C4-2B (cell line): ENCODE measurements at regions not wholly inside any gene's neighbourhood (a gene's known extent, or its start where the extent isn't known, plus 50 kb on each side); places are given as distances from the start of the nearest gene placed in this dataset.

Source experiments
- H3K27ac ChIP-seq: fragments of 450-650 bp; 2 replicates; pipeline ENCODE4 v1.5.1; 2017
- CTCF ChIP-seq: fragments of 450-650 bp; conservative IDR thresholded peaks from 2 replicates; pipeline ENCODE4 v1.5.1; 2017; ENCODE audit warnings: mild to moderate bottlenecking
- ZFX ChIP-seq: fragments of 450-650 bp; IDR thresholded peaks from 2 replicates; pipeline ENCODE4 v1.6.1; 2017

GRCh38 chr4:90039122-90039521 lies 88.1 kb upstream of the CCSER1 start:
- no peak overlapping the region for H3K27ac ChIP-seq
- no peak for TF ChIP-seq CTCF
- TF ChIP-seq ZFX: no peak

GRCh38 chr4:90051999-90052398 lies 75.2 kb upstream of the CCSER1 start:
- no peak for TF ChIP-seq ZFX
- no peak for TF ChIP-seq CTCF
- H3K27ac ChIP-seq: no peak overlapping the region

- no peak overlapping the region for H3K27ac ChIP-seq
- TF ChIP-seq CTCF (no peak), ZFX (no peak)
Measured at GRCh38 chr4:90057091-90057490, 70.1 kb upstream of the CCSER1 start.

GRCh38 chr4:90060039-90060438 lies 67.2 kb upstream of the CCSER1 start:
- no peak for TF ChIP-seq CTCF
- TF ChIP-seq ZFX: no peak
- no peak overlapping the region for H3K27ac ChIP-seq

- TF ChIP-seq ZFX: no peak
- TF ChIP-seq CTCF: no peak
- no peak overlapping the region for H3K27ac ChIP-seq
Measured at GRCh38 chr4:90061881-90062280, 65.3 kb upstream of the CCSER1 start.

GRCh38 chr4:90064196-90064595 lies 63.0 kb upstream of the CCSER1 start:
- H3K27ac ChIP-seq: no peak overlapping the region
- TF ChIP-seq CTCF (no peak), ZFX (no peak)

GRCh38 chr4:90069151-90069550 lies 58.0 kb upstream of the CCSER1 start:
- no peak for TF ChIP-seq CTCF
- no peak for TF ChIP-seq ZFX
- no peak overlapping the region for H3K27ac ChIP-seq
